ENCODE measurements at regions not wholly inside any gene's neighbourhood (a gene's known extent, or its start where the extent isn't known, plus 50 kb on each side); places are given as distances from the start of the nearest gene placed in this dataset.

DNA sequence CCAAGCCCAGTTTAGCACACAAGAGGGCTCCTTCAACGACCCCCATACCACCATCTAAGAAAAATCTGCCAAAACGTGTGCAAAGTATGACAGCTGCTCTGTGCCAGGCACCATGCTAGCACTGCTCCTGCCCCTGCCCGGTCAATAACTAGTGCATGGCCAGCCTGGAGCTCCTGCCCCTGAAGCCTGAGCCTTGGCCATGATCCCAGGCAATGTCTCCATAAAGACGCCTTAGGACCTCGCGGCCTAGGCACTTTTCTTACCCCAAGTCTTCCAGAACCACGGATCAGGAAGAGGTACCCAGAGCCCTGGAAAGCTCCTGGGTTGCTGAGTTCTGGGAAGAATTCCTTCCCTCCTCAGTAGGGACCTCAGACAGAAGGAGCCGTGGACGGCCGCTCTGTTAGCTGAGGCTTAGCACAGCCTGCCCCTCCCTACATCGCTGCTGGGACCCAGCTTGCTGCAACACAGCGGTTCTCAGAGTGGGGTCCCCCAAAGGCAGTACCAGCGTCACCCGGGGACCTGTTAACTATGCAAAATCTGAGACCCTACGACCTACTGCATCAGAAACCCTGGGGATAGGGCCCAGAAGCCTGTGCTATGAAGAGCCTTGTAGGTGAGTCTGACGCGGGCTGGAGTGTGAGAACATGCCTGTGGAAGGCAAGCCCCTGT, 117.8 kb upstream of the TWIST2 start:
- in situ Hi-C loops (cut with MboI; ENCODE audit: low pct_unique_long_range_greater_than_20kb, low sequenced_read_pairs, unreplicated experiment): no loop called here
- DNase-seq (ENCODE audit: low spot score): no peak
- TF ChIP-seq, protein P1, sequence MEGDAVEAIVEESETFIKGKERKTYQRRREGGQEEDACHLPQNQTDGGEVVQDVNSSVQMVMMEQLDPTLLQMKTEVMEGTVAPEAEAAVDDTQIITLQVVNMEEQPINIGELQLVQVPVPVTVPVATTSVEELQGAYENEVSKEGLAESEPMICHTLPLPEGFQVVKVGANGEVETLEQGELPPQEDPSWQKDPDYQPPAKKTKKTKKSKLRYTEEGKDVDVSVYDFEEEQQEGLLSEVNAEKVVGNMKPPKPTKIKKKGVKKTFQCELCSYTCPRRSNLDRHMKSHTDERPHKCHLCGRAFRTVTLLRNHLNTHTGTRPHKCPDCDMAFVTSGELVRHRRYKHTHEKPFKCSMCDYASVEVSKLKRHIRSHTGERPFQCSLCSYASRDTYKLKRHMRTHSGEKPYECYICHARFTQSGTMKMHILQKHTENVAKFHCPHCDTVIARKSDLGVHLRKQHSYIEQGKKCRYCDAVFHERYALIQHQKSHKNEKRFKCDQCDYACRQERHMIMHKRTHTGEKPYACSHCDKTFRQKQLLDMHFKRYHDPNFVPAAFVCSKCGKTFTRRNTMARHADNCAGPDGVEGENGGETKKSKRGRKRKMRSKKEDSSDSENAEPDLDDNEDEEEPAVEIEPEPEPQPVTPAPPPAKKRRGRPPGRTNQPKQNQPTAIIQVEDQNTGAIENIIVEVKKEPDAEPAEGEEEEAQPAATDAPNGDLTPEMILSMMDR (IDR thresholded peaks at IDR 0.05; ENCODE audit: extremely low read depth, insufficient read depth, missing control alignments): no peak

DNA sequence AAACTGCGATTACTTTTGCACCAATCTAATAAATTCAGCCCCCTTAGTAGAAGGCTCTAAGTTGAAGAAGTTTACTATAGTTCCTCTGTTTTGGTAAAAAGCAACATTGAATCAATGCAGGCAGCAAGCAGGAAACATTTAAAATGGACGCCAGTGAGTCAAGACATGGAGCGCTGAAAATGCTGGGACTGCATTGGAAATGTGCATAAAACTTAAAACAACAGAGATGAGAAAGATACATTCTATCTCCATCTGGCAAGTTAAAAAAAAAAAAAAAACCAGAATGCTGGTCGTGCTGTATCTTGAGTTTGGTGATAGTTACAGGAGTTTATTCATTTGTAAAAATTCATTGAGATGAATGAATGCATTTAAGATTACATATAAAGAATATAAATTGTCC, 117.0 kb upstream of the TWIST2 start:
- in situ Hi-C loops (cut with MboI; ENCODE audit: low pct_unique_long_range_greater_than_20kb, low sequenced_read_pairs, unreplicated experiment): no loop called here
- TF ChIP-seq, protein P1 (IDR thresholded peaks at IDR 0.05; ENCODE audit: extremely low read depth, insufficient read depth, missing control alignments): no peak
- no peak for DNase-seq (ENCODE audit: low spot score)

GRCh38 chr2:238731961-238732360, 115.9 kb upstream of the TWIST2 start:
- in situ Hi-C loops (cut with MboI; ENCODE audit: low pct_unique_long_range_greater_than_20kb, low sequenced_read_pairs, unreplicated experiment): no loop called here
- TF ChIP-seq, protein P1 (IDR thresholded peaks at IDR 0.05; ENCODE audit: extremely low read depth, insufficient read depth, missing control alignments): no peak
- no peak for DNase-seq (ENCODE audit: low spot score)

DNA sequence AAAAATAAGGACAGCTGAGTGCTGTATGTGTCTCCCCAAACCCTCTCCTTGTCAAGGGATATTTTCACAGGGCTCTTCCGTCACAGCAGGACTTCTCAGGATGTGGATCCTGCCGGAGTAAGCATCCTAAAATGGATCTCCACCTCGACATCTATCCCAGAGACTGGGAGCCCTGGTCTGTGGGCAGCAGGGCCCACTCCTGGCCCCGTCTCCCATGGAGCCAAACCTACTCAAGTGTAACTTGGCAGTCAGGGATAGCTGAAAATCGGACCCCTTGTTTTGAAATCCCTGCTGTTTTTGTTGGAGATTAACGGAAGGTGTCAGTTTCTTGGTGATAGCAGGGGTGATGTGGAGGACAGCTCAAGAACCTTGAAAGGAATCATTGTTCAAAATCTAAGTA, 109.0 kb upstream of the TWIST2 start:
- no peak for DNase-seq (ENCODE audit: low spot score)
- TF ChIP-seq, protein P1 (IDR thresholded peaks at IDR 0.05; ENCODE audit: extremely low read depth, insufficient read depth, missing control alignments): no peak
- in situ Hi-C loops (cut with MboI; ENCODE audit: low pct_unique_long_range_greater_than_20kb, low sequenced_read_pairs, unreplicated experiment): no loop called here

DNA sequence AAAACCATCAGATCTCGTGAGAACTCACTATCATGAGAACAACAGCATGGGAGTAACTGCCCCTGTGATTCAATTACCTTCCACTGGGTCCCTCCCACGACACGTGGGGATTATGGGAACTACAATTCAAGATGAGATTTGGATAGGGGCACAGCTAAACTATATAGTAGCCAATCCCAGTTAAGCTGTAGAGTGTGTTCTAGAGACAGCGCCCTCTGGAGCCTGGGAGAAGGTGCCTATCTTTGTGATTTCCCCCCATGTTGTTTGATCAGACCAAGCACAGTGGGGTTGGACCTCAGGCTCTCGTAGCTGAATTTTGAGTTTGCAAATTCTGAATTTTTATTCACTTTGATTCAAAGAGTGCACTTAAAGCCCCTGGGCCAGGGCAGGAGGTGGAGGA, 108.2 kb upstream of the TWIST2 start:
- TF ChIP-seq, protein P1 (IDR thresholded peaks at IDR 0.05; ENCODE audit: extremely low read depth, insufficient read depth, missing control alignments): no peak
- in situ Hi-C loops (cut with MboI; ENCODE audit: low pct_unique_long_range_greater_than_20kb, low sequenced_read_pairs, unreplicated experiment): no loop called here
- DNase-seq (ENCODE audit: low spot score): no peak

DNA sequence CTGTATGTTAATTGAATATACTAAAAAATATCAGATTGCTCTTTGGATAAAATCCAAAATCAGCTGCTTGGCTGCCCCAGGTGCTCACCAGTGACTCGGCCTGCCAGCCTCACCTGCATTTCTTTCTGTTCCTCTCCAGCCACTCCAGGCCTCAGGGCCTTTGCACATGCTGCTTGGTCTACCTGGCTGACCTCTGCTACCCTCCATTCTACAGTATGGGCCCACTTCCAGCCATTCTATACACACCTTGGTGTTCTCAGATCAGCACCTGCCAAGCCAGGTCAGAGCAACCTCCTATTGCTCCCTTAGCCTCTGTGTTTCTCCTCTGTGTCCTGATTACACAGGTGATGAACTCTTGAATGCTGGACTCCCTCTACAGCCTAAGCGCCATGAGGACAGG, 106.6 kb upstream of the TWIST2 start:
- DNase-seq (ENCODE audit: low spot score): no peak
- in situ Hi-C loops (cut with MboI; ENCODE audit: low pct_unique_long_range_greater_than_20kb, low sequenced_read_pairs, unreplicated experiment): no loop called here
- TF ChIP-seq, protein P1 (IDR thresholded peaks at IDR 0.05; ENCODE audit: extremely low read depth, insufficient read depth, missing control alignments): no peak
